RWPE2 (cell line): ENCODE measurements at regions not wholly inside any gene's neighbourhood (a gene's known extent, or its start where the extent isn't known, plus 50 kb on each side); places are given as distances from the start of the nearest gene placed in this dataset.

ENCODE experiments used
- ATAC-seq: fragments of 200-7000 bp; cut with Tn5 transposase; 3 replicates; pipeline ENCODE4 v1.9.1; 2021; ENCODE audit warnings: low read depth
- DNase-seq: peaks from one replicate; pipeline ENCODE4 v3.0.0-alpha.2; 2020; ENCODE audit warnings: low spot score
- H3K27ac ChIP-seq: fragments of 450-650 bp; 2 replicates; pipeline ENCODE4 v1.5.1; 2017; ENCODE audit warnings: mild to moderate bottlenecking; ENCODE audit not compliant: poor library complexity, severe bottlenecking
- H3K27me3 ChIP-seq: fragments of 250-450 bp; sonication (Bioruptor Pico); 2 replicates; pipeline ENCODE4 v1.5.1; 2021; ENCODE audit warnings: mild to moderate bottlenecking, moderate library complexity; ENCODE audit not compliant: insufficient read depth, poor library complexity, severe bottlenecking
- H3K36me3 ChIP-seq: fragments of 250-450 bp; sonication (Bioruptor Pico); 2 replicates; pipeline ENCODE4 v1.5.1; 2020; ENCODE audit warnings: low read depth, mild to moderate bottlenecking, moderate library complexity
- H3K4me1 ChIP-seq: fragments of 250-450 bp; sonication (Bioruptor Pico); 2 replicates; pipeline ENCODE4 v1.5.1; 2021; ENCODE audit warnings: mild to moderate bottlenecking, moderate library complexity; ENCODE audit not compliant: insufficient read depth, poor library complexity, severe bottlenecking
- H3K4me3 ChIP-seq: fragments of 250-450 bp; sonication (Bioruptor Pico); 2 replicates; pipeline ENCODE4 v1.5.1; 2021; ENCODE audit warnings: mild to moderate bottlenecking, moderate library complexity; ENCODE audit not compliant: severe bottlenecking
- H3K9me3 ChIP-seq: fragments of 250-450 bp; sonication (Bioruptor Pico); 2 replicates; pipeline ENCODE4 v1.5.1; 2021; ENCODE audit warnings: mild to moderate bottlenecking, moderate library complexity; ENCODE audit not compliant: severe bottlenecking
- CTCF ChIP-seq: fragments of 450-650 bp; IDR thresholded peaks from one replicate; pipeline ENCODE4 v1.5.1; 2017; ENCODE audit warnings: mild to moderate bottlenecking, moderate library complexity; ENCODE audit not compliant: poor library complexity, severe bottlenecking

DNA sequence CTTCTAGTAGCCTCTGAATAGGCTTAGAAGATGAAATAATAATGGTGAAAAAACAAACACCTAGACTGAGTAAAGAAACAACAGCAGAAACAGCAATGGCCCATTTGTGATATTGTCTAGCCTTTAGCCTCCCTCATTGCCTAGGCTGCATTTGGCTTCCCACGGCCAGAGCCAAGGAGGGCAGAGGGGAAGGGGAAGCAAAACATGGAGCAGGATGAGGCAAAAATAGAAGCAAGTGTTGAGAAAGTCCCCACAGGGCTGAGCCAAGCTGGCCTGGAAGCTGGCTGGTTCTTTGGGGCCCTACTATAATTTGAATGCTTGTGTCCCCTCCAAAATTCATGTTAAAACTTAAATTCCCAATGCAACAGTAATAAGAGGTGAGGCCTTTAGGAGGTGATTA, 60.2 kb upstream of the KSR1 start:
- Histone ChIP-seq H3K9me3 (no peaks in the 10 kb centered on the region), H3K27ac (no peak overlapping the region), H3K36me3 (no peaks in the 10 kb centered on the region), H3K4me1 (no peaks in the 10 kb centered on the region), H3K27me3 (no peaks in the 10 kb centered on the region), H3K4me3 (no peak overlapping the region)
- ATAC-seq (no peak), DNase-seq (no peak)
- TF ChIP-seq CTCF = no peak

GRCh38 chr17:27396941-27397340, 59.3 kb upstream of the KSR1 start:
- DNase-seq = no peak
- ATAC-seq = no peak
- Histone ChIP-seq H3K4me1 (no peaks in the 10 kb centered on the region), H3K36me3 (no peaks in the 10 kb centered on the region), H3K4me3 (no peak overlapping the region), H3K27ac (no peak overlapping the region), H3K27me3 (no peaks in the 10 kb centered on the region), H3K9me3 (no peaks in the 10 kb centered on the region)
- TF ChIP-seq CTCF = no peak

- ATAC-seq (no peak), DNase-seq (no peak)
- Histone ChIP-seq H3K36me3 (no peaks in the 10 kb centered on the region), H3K27me3 (no peaks in the 10 kb centered on the region), H3K4me3 (no peak overlapping the region), H3K9me3 (no peaks in the 10 kb centered on the region), H3K4me1 (no peaks in the 10 kb centered on the region), H3K27ac (no peak overlapping the region)
- no peak for TF ChIP-seq CTCF
Measured at GRCh38 chr17:27398691-27399090, 57.6 kb upstream of the KSR1 start.

GRCh38 chr17:27400991-27401390, 55.3 kb upstream of the KSR1 start:
- H3K27ac ChIP-seq = no peak overlapping the region
- ATAC-seq (no peak), DNase-seq (no peak)
- H3K27me3 ChIP-seq = no peaks in the 10 kb centered on the region
- H3K4me3 ChIP-seq = no peak overlapping the region
- no peaks in the 10 kb centered on the region for H3K36me3 ChIP-seq
- no peak for TF ChIP-seq CTCF
- no peaks in the 10 kb centered on the region for H3K9me3 ChIP-seq
- no peaks in the 10 kb centered on the region for H3K4me1 ChIP-seq

DNA sequence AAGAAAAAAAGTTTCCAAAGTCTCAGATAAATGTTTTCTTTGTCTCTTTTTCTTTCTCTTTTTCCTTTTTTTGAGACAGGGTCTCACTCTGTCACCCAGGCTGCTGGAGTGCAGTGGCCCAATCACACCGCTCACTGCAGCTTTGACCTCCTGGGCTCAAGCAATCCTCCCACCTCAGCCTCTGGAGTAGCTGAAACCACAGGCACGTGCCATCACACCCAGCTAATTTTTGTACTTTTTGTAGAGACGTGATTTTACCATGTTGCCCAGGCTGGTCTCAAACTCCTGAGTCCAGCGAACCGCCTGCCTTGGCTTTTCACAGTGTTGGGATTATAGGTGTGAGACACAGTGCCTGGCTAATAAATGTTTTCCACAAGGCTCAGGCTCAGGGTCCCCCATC, 53.3 kb upstream of the KSR1 start:
- no peak overlapping the region for H3K4me3 ChIP-seq
- H3K27ac ChIP-seq = no peak overlapping the region
- H3K36me3 ChIP-seq = no peaks in the 10 kb centered on the region
- H3K9me3 ChIP-seq = no peaks in the 10 kb centered on the region
- TF ChIP-seq CTCF = no peak
- no peaks in the 10 kb centered on the region for H3K27me3 ChIP-seq
- ATAC-seq = no peak
- DNase-seq = no peak
- no peaks in the 10 kb centered on the region for H3K4me1 ChIP-seq
